Karpas-422 (cell line): ENCODE measurements at regions not wholly inside any gene's neighbourhood (a gene's known extent, or its start where the extent isn't known, plus 50 kb on each side); places are given as distances from the start of the nearest gene placed in this dataset.

ENCODE experiments used
- DNase-seq: peaks from one replicate; pipeline ENCODE4 v3.0.0-alpha.2; 2015
- H2AFZ ChIP-seq: fragments of 200-600 bp; sonication (generic); 2 replicates; pipeline ENCODE4 v1.6.1; 2014; ENCODE audit warnings: antibody characterized with exemption, low read length, mixed read lengths
- H3K27ac ChIP-seq: fragments of 200-600 bp; sonication (generic); 2 replicates; pipeline ENCODE4 v1.5.1; 2014; ENCODE audit warnings: mild to moderate bottlenecking, low read length, moderate library complexity
- H3K27me3 ChIP-seq: fragments of 200-600 bp; sonication (generic); 2 replicates; pipeline ENCODE4 v1.6.1; 2014; ENCODE audit warnings: low read length, mixed read lengths
- H3K36me3 ChIP-seq: fragments of 200-600 bp; sonication (generic); 2 replicates; pipeline ENCODE4 v1.6.1; 2014; ENCODE audit warnings: low read length, mixed read lengths; ENCODE audit not compliant: insufficient read depth
- H3K4me1 ChIP-seq: fragments of 200-600 bp; sonication (generic); 2 replicates; pipeline ENCODE4 v1.6.1; 2014; ENCODE audit warnings: mild to moderate bottlenecking, low read length, mixed read lengths
- H3K4me2 ChIP-seq: fragments of 200-600 bp; sonication (generic); 2 replicates; pipeline ENCODE4 v1.6.1; 2014; ENCODE audit warnings: low read length, low read depth, mild to moderate bottlenecking; ENCODE audit not compliant: poor library complexity, severe bottlenecking
- H3K4me3 ChIP-seq: fragments of 200-600 bp; sonication (generic); 2 replicates; pipeline ENCODE4 v1.5.1; 2014; ENCODE audit warnings: mild to moderate bottlenecking, antibody characterized with exemption, low read length, mixed read lengths
- H3K79me2 ChIP-seq: fragments of 200-600 bp; sonication (generic); 2 replicates; pipeline ENCODE4 v1.6.1; 2014; ENCODE audit warnings: mild to moderate bottlenecking, low read length, mixed read lengths
- H3K9ac ChIP-seq: fragments of 200-600 bp; sonication (generic); 2 replicates; pipeline ENCODE4 v1.6.0; 2014; ENCODE audit warnings: low read length
- H3K9me2 ChIP-seq: fragments of 200-600 bp; sonication (generic), shearing (Covaris generic); replicated peaks from 2 replicates; pipeline ENCODE4 v1.6.0; 2014; ENCODE audit warnings: mild to moderate bottlenecking, low read length, moderate library complexity; ENCODE audit not compliant: insufficient read depth
- H3K9me3 ChIP-seq: fragments of 300-700, 200-600 bp; sonication (generic); 2 replicates; pipeline ENCODE4 v1.6.1; 2014; ENCODE audit warnings: low read length, mixed read lengths
- H4K20me1 ChIP-seq: fragments of 200-600 bp; sonication (generic); 2 replicates; pipeline ENCODE4 v1.6.1; 2014; ENCODE audit warnings: mild to moderate bottlenecking, antibody characterized with exemption, low read length, low read depth; ENCODE audit not compliant: insufficient read depth

DNA sequence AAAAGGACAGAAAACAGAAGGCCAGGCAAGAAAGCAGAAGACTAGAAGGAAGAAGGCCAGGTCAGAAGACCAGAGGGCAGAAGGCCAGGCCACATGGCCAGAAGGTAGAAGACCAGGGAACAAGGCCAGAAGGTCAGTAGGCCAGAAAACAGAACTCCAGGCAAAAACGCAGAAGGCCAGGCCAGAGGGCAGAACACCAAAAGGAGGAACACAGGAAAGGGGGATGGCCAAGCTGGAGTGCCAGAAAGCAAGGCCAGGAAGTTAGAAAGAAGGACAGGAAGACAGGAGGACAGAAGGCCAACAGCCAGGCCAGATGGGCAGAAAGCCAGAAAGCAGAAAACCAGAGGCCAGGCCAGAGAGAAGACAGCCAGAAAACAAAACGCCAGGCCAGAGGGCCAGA, 185.4 kb downstream of the TUBA3C start:
- H3K9me2 ChIP-seq: no peaks in the 10 kb centered on the region
- H4K20me1 ChIP-seq: no peaks in the 10 kb centered on the region
- no peaks in the 10 kb centered on the region for H3K36me3 ChIP-seq
- H3K4me3 ChIP-seq: no peak overlapping the region
- peaks cover 44% of the 10 kb centered on the region for H3K9me3 ChIP-seq
- no peak overlapping the region for H3K27ac ChIP-seq
- no peak overlapping the region for H2AFZ ChIP-seq
- H3K4me1 ChIP-seq: no peaks in the 10 kb centered on the region
- H3K27me3 ChIP-seq: no peaks in the 10 kb centered on the region
- H3K79me2 ChIP-seq: no peaks in the 10 kb centered on the region
- no peak overlapping the region for H3K9ac ChIP-seq
- no peak overlapping the region for H3K4me2 ChIP-seq
- no peak for DNase-seq

DNA sequence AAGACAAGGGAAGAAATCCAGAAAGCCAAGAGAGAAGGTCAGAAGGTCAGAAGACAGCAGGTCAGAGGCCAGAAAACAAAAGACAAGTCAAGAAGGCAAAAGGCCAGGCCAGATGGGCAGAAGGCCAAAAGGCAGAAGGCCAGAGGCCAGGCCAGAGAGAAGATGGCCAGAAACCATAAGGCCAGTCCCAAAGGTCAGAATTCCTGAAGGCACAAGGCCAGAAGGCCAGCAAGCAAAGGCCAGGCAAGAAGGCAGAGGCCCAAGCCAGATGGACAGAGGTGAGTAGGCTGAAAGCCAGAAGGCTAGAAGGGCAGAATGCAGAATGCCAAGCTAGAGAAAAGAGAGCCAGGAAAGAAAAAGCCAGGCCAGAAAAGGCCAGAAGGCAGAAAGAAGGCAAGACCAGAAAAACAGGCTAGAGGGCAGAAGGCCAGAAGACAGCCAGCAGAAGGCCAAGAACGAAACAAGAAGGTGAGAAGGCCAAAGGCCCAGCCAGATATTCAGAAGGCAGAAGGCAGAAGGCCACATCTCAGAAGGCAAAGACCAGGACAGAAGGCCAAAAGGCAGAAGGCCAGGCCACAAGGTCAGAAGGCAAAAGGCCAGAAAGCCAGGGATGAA, 186.3 kb downstream of the TUBA3C start:
- peaks cover 44% of the 10 kb centered on the region for H3K9me3 ChIP-seq
- no peaks in the 10 kb centered on the region for H3K36me3 ChIP-seq
- DNase-seq: no peak
- H3K4me3 ChIP-seq: no peak overlapping the region
- H3K27ac ChIP-seq: no peak overlapping the region
- no peak overlapping the region for H2AFZ ChIP-seq
- H4K20me1 ChIP-seq: no peaks in the 10 kb centered on the region
- no peaks in the 10 kb centered on the region for H3K9me2 ChIP-seq
- H3K9ac ChIP-seq: no peak overlapping the region
- no peaks in the 10 kb centered on the region for H3K27me3 ChIP-seq
- no peaks in the 10 kb centered on the region for H3K79me2 ChIP-seq
- H3K4me2 ChIP-seq: no peak overlapping the region
- H3K4me1 ChIP-seq: no peaks in the 10 kb centered on the region

DNA sequence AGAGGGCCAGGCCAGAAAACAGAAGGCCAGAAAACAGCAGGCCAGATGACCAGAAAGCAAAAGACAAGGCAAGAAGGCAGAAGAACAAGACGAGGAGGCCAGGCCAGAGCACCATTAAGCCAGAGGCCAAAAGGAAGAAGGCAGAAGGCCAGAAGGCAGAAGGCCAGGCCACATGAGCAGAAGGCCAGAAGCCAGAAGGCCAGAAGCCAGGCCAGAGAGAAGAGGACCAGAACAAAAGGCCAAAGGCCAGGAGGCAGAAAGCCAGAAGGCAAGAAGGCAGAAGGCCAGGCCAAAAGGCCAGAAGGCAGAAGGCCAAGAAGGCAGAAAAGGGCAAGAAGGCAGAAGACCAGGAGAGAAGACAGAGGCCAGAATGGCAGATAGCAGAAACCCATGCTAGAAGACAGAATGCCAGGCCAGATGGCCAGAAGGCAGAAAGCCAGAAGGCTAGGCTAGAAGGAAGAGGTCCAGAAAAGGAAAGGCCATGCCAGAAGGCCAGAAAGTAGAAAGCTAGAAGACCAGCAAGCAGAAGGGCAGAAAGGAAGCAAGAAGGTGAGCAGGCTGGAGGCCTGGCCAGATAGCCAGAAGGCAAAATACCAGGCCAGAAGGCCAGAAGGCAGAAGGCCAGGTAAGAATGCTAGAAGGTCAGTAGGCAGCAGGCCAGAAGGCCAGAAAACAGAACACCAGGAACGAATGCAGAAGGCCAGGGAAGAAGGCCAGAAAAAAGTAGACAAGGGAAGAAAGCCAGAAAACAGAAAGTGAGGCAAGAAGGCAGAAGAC, 187.6 kb downstream of the TUBA3C start:
- no peak overlapping the region for H3K27ac ChIP-seq
- H2AFZ ChIP-seq: no peak overlapping the region
- no peaks in the 10 kb centered on the region for H4K20me1 ChIP-seq
- H3K4me1 ChIP-seq: no peaks in the 10 kb centered on the region
- H3K36me3 ChIP-seq: no peaks in the 10 kb centered on the region
- no peak overlapping the region for H3K4me3 ChIP-seq
- H3K27me3 ChIP-seq: no peaks in the 10 kb centered on the region
- H3K9ac ChIP-seq: no peak overlapping the region
- peaks cover 46% of the 10 kb centered on the region for H3K9me3 ChIP-seq
- H3K79me2 ChIP-seq: no peaks in the 10 kb centered on the region
- no peak for DNase-seq
- H3K4me2 ChIP-seq: no peak overlapping the region
- H3K9me2 ChIP-seq: no peaks in the 10 kb centered on the region

DNA sequence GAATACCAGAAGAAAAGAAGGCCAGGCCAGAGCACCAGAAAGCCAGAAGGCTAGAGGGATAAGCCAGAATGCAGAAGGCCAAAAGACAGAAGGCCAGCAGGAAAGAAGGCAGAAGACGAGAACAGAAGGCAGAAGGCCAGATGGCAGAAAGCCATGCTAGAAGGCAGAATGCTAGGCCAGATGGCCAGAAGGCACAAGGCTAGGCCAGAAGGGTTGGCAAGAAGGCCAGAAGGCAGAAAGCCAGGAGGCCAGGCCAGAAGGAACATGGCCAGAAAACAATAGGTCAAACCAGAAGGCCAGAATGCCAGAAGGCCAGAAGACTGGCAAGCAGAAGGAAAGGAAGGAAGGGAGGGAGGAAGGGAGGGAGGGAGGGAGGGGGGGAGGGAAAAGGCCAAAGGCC, 188.8 kb downstream of the TUBA3C start:
- H3K36me3 ChIP-seq: no peaks in the 10 kb centered on the region
- H3K4me3 ChIP-seq: no peak overlapping the region
- H3K4me1 ChIP-seq: no peaks in the 10 kb centered on the region
- no peaks in the 10 kb centered on the region for H4K20me1 ChIP-seq
- no peak overlapping the region for H3K9ac ChIP-seq
- no peak overlapping the region for H3K4me2 ChIP-seq
- H3K27ac ChIP-seq: no peak overlapping the region
- no peaks in the 10 kb centered on the region for H3K79me2 ChIP-seq
- no peaks in the 10 kb centered on the region for H3K27me3 ChIP-seq
- H3K9me3 ChIP-seq: peaks cover 42% of the 10 kb centered on the region
- DNase-seq: no peak
- no peak overlapping the region for H2AFZ ChIP-seq
- H3K9me2 ChIP-seq: no peaks in the 10 kb centered on the region

DNA sequence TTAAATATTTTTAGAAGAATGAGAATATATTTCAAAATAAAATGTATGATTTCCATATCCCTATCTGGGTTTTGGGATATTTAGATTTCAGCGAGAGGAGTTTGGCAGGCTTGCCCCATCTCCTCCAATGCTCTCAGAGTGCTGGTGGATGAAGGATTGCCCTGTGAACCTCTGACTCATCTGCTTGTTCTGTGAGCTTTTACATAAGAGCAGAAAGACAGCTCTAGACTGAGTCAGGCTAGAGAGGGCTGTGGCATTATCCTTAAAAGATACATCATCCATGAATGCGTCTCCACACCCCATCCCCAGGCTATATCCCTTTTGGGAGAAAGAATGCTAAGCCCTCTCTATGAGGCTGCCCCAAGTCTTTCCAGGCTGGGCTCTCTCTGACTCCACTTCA, 190.6 kb downstream of the TUBA3C start:
- Histone ChIP-seq H3K9me3 (peaks cover 41% of the 10 kb centered on the region), H3K9ac (no peak overlapping the region), H3K27ac (no peak overlapping the region), H3K4me2 (no peak overlapping the region), H3K4me1 (no peaks in the 10 kb centered on the region), H3K79me2 (no peaks in the 10 kb centered on the region), H2AFZ (no peak overlapping the region), H3K4me3 (no peak overlapping the region), H4K20me1 (no peaks in the 10 kb centered on the region), H3K9me2 (no peaks in the 10 kb centered on the region), H3K27me3 (no peaks in the 10 kb centered on the region), H3K36me3 (no peaks in the 10 kb centered on the region)
- DNase-seq: no peak

DNA sequence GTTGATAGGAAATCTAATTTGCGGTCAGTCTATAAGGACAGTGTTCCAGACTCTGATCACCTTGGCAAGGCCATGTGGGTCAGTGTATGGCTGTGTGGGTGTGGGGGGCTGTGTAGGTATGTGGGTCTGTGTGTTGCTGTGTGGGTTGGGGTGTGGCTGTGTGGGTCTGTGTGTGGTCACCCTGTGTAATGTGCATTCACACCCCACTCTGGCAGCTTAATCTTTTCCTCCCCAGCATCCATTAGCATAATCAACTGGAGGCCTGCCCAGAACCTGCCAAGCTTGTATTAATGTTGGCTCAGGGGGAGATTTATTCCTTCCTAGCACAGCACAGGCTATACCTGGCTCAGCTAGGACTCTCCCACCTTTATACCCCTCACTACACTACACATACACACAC, 203.2 kb downstream of the TUBA3C start:
- H3K4me2 ChIP-seq: no peak overlapping the region
- H3K36me3 ChIP-seq: no peaks in the 10 kb centered on the region
- H3K9me3 ChIP-seq: peaks cover 55% of the 10 kb centered on the region
- H3K4me1 ChIP-seq: no peaks in the 10 kb centered on the region
- H4K20me1 ChIP-seq: no peaks in the 10 kb centered on the region
- H2AFZ ChIP-seq: no peak overlapping the region
- no peak for DNase-seq
- no peaks in the 10 kb centered on the region for H3K79me2 ChIP-seq
- no peak overlapping the region for H3K9ac ChIP-seq
- no peaks in the 10 kb centered on the region for H3K27me3 ChIP-seq
- no peak overlapping the region for H3K4me3 ChIP-seq
- H3K9me2 ChIP-seq: no peaks in the 10 kb centered on the region
- H3K27ac ChIP-seq: no peak overlapping the region

DNA sequence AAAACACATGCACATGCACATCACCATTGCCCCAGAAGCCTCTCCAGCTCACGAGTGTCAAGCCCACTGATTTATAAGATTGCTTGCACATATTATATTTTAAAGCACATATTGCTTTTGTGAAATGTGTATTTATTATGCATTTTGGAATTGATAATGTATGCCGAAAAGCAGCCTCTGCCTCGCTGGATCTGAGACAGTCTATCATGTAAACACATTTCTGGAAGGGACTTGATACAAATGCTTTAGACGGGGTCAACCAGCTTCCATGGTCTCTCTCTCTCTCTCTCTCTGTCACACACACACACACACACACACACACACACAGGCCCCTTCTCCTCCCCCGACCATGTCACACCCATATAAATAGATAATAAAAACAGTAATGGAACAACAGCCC, 203.8 kb downstream of the TUBA3C start:
- Histone ChIP-seq H3K79me2 (no peaks in the 10 kb centered on the region), H4K20me1 (no peaks in the 10 kb centered on the region), H3K27ac (no peak overlapping the region), H3K4me3 (no peak overlapping the region), H3K4me1 (no peaks in the 10 kb centered on the region), H2AFZ (no peak overlapping the region), H3K4me2 (no peak overlapping the region), H3K9ac (no peak overlapping the region), H3K27me3 (no peaks in the 10 kb centered on the region), H3K36me3 (no peaks in the 10 kb centered on the region), H3K9me2 (no peaks in the 10 kb centered on the region), H3K9me3 (peaks cover 49% of the 10 kb centered on the region)
- DNase-seq: no peak

DNA sequence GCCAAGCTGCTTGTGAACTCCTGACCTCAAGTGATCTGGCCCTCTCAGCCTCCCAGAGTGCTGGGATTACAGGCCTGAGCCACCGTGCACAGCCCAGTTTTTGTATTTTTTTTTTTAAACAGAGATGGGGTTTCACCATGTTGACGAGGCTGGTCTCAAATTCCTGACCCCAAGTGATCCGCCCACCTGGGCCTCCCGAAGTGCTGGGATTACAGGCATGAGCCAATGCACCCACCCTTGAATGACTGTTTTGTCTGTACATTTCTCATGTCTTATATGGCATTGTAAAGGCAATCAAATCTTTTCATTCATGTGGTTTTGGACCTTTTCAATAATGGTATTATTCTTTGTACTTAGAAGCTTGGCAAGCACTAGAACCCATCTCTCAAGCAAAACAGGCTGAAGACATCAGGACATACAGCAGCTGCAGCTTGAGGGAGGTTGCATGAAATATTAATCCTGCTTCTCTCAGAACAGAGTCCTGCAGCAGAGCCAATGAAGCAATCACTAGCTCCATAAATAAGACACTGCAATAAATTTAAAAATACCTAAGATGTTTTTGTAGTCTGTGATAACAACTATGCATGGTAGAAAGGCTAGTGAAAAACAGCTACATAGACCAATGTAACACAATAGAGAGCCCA, 209.9 kb downstream of the TUBA3C start:
- no peak overlapping the region for H2AFZ ChIP-seq
- no peaks in the 10 kb centered on the region for H3K27me3 ChIP-seq
- H3K4me1 ChIP-seq: no peaks in the 10 kb centered on the region
- H3K79me2 ChIP-seq: no peaks in the 10 kb centered on the region
- H3K4me3 ChIP-seq: no peak overlapping the region
- no peaks in the 10 kb centered on the region for H3K9me2 ChIP-seq
- no peak for DNase-seq
- no peaks in the 10 kb centered on the region for H3K36me3 ChIP-seq
- peaks cover 52% of the 10 kb centered on the region for H3K9me3 ChIP-seq
- H3K27ac ChIP-seq: no peak overlapping the region
- H3K4me2 ChIP-seq: no peak overlapping the region
- H3K9ac ChIP-seq: no peak overlapping the region
- H4K20me1 ChIP-seq: no peaks in the 10 kb centered on the region
